IMR-90 (cell line): ENCODE measurements at regions not wholly inside any gene's neighbourhood (a gene's known extent, or its start where the extent isn't known, plus 50 kb on each side); places are given as distances from the start of the nearest gene placed in this dataset.
"Not testable (repeated sequence)": the region's sequence is repeated elsewhere in the genome, so short reads cannot be mapped to it uniquely, and the experiment has no call there.

ENCODE experiments used
- ATAC-seq: fragments of 200-7000 bp; cut with Tn5 transposase; 2 replicates; pipeline ENCODE4 v1.9.1; 2020; ENCODE audit warnings: low read depth, mild to moderate bottlenecking, moderate library complexity
- BruUV-seq: library from RNA; stranded (reverse); fragments of 400-500 nt; replicated peaks from 2 replicates; lab custom pipeline; 2021; lab: Mats Ljungman, UMichigan
- CTCF ChIA-PET: fragments of 300-600 bp; formaldehyde crosslinking; extraction: SDS; loops from one replicate; lab custom pipeline; 2021; ENCODE audit warnings: antibody characterized with exemption; lab: Yijun Ruan, JAX
- POLR2A ChIA-PET: fragments of 300-600 bp; sonication (Branson Sonifier 250); formaldehyde crosslinking; loops from one replicate; lab custom pipeline; 2022; ENCODE audit warnings: antibody characterized with exemption; ENCODE audit not compliant: unreplicated experiment; lab: Charles Lee
- DNase-seq: peaks from one replicate; pipeline ENCODE4 v3.0.0; 2013
- H2AFZ ChIP-seq: replicated peaks from 2 replicates; pipeline ENCODE3; 2013; ENCODE audit warnings: low read length, mild to moderate bottlenecking; ENCODE audit not compliant: poor library complexity
- H2AK5ac ChIP-seq: 2 replicates; pipeline ENCODE4 v1.6.1; 2013; ENCODE audit warnings: low read depth, low read length, inconsistent platforms
- H2AK9ac ChIP-seq: replicated peaks from 2 replicates; pipeline ENCODE3; 2013; ENCODE audit warnings: mild to moderate bottlenecking, low read depth, low read length, moderate library complexity; ENCODE audit not compliant: poor library complexity
- H2BK120ac ChIP-seq: 2 replicates; pipeline ENCODE4 v1.6.1; 2013; ENCODE audit warnings: low read depth, low read length, inconsistent platforms
- H2BK15ac ChIP-seq: 3 replicates; pipeline ENCODE4 v1.6.1; 2013; ENCODE audit warnings: low read depth, low read length, inconsistent platforms
- H2BK20ac ChIP-seq: 2 replicates; pipeline ENCODE4 v1.6.1; 2013; ENCODE audit warnings: low read depth, mild to moderate bottlenecking, inconsistent platforms, low read length, moderate library complexity
- H2BK5ac ChIP-seq: 2 replicates; pipeline ENCODE4 v1.6.1; 2013; ENCODE audit warnings: mild to moderate bottlenecking, low read depth, low read length, inconsistent platforms; ENCODE audit not compliant: poor library complexity, severe bottlenecking
- H3K14ac ChIP-seq: replicated peaks from 2 replicates; pipeline ENCODE4 v1.6.1; 2013; ENCODE audit warnings: low read depth, low read length, inconsistent platforms
- H3K18ac ChIP-seq: 2 replicates; pipeline ENCODE4 v1.6.1; 2013; ENCODE audit warnings: low read depth, low read length, control low read depth
- H3K23ac ChIP-seq: 2 replicates; pipeline ENCODE4 v1.6.1; 2013; ENCODE audit warnings: low read depth, low read length, inconsistent platforms
- H3K27ac ChIP-seq: 2 replicates; pipeline ENCODE4 v1.5.1; 2013; ENCODE audit warnings: mild to moderate bottlenecking, control low read depth, low read length; ENCODE audit not compliant: insufficient read depth
- H3K27me3 ChIP-seq: 2 replicates; pipeline ENCODE4 v1.6.1; 2013; ENCODE audit warnings: low read length; ENCODE audit not compliant: control insufficient read depth, insufficient read depth
- H3K36me3 ChIP-seq: 2 replicates; pipeline ENCODE4 v1.6.1; 2013; ENCODE audit warnings: low read length, mixed read lengths; ENCODE audit not compliant: control insufficient read depth, insufficient read depth
- H3K4ac ChIP-seq: 2 replicates; pipeline ENCODE4 v1.6.1; 2013; ENCODE audit warnings: low read depth, low read length, inconsistent platforms
- H3K4me1 ChIP-seq: 2 replicates; pipeline ENCODE4 v1.6.1; 2013; ENCODE audit warnings: low read length, mixed read lengths; ENCODE audit not compliant: control insufficient read depth, insufficient read depth
- H3K4me2 ChIP-seq: 2 replicates; pipeline ENCODE4 v1.6.1; 2013; ENCODE audit warnings: low read depth, mild to moderate bottlenecking, control low read depth, low read length, moderate library complexity
- H3K4me3 ChIP-seq: 2 replicates; pipeline ENCODE4 v1.5.1; 2013; ENCODE audit warnings: low read depth, mild to moderate bottlenecking, control low read depth, low read length, moderate library complexity; ENCODE audit not compliant: insufficient read depth
- H3K56ac ChIP-seq: 2 replicates; pipeline ENCODE4 v1.6.1; 2013; ENCODE audit warnings: low read length, inconsistent platforms; ENCODE audit not compliant: insufficient read depth; ENCODE audit errors: extremely low read depth
- H3K79me1 ChIP-seq, 2 experiments: 2 replicates each; pipeline ENCODE4 v1.6.1; 2013; ENCODE audit warnings: low read length in 2 of 2, inconsistent platforms in 1 of 2, low read depth in 1 of 2
- H3K9ac ChIP-seq: 2 replicates; pipeline ENCODE4 v1.6.1; 2013; ENCODE audit warnings: low read depth, low read length, control low read depth
- H3K9me1 ChIP-seq: 2 replicates; pipeline ENCODE4 v1.6.1; 2013; ENCODE audit warnings: low read length, inconsistent platforms; ENCODE audit not compliant: insufficient read depth
- H3K9me3 ChIP-seq: 2 replicates; pipeline ENCODE4 v1.6.1; 2013; ENCODE audit warnings: low read length; ENCODE audit not compliant: control insufficient read depth, insufficient read depth
- H4K20me1 ChIP-seq: 2 replicates; pipeline ENCODE4 v1.6.1; 2013; ENCODE audit warnings: low read length, inconsistent platforms; ENCODE audit not compliant: insufficient read depth
- H4K5ac ChIP-seq: 2 replicates; pipeline ENCODE4 v1.6.1; 2013; ENCODE audit warnings: mild to moderate bottlenecking, low read depth, low read length, control low read depth
- H4K8ac ChIP-seq, 2 experiments: 2 replicates each; pipeline ENCODE4 v1.6.1; 2013; ENCODE audit warnings: low read depth in 2 of 2, low read length in 2 of 2, control low read depth in 1 of 2, inconsistent platforms in 1 of 2
- H4K91ac ChIP-seq: 2 replicates; pipeline ENCODE4 v1.6.1; 2013; ENCODE audit warnings: low read depth, low read length, inconsistent platforms; ENCODE audit not compliant: insufficient read depth
- BHLHE40 ChIP-seq: fragments of 150-350 bp; IDR thresholded peaks from 2 replicates; pipeline ENCODE4 v1.6.1; 2016; ENCODE audit warnings: mild to moderate bottlenecking, low read depth, low read length
- CEBPB ChIP-seq: IDR thresholded peaks from 2 replicates; pipeline ENCODE4 v1.6.1; 2012; ENCODE audit warnings: low read depth, low read length, improper control_type of control experiment
- CHD1 ChIP-seq: IDR thresholded peaks from 2 replicates; pipeline ENCODE4 v1.6.1; 2012; ENCODE audit warnings: low read depth, low read length, improper control_type of control experiment
- MAFK ChIP-seq: IDR thresholded peaks from 2 replicates; pipeline ENCODE4 v1.6.1; 2012; ENCODE audit warnings: low read depth, low read length, improper control_type of control experiment
- MAZ ChIP-seq: IDR thresholded peaks from 2 replicates; pipeline ENCODE4 v1.6.1; 2012; ENCODE audit warnings: low read depth, mild to moderate bottlenecking, low read length, improper control_type of control experiment, moderate library complexity, borderline replicate concordance
- POLR2A ChIP-seq: IDR thresholded peaks from 2 replicates; pipeline ENCODE4 v1.6.1; 2012; ENCODE audit warnings: mild to moderate bottlenecking, low read depth, low read length
- RAD21 ChIP-seq: IDR thresholded peaks from 2 replicates; pipeline ENCODE4 v1.6.1; 2012; ENCODE audit warnings: low read length, improper control_type of control experiment
- SMC3 ChIP-seq: fragments of 150-350 bp; IDR thresholded peaks from 2 replicates; pipeline ENCODE4 v1.6.1; 2016; ENCODE audit warnings: low read depth, mild to moderate bottlenecking, antibody characterized with exemption, low read length, moderate library complexity
- WGBS, 2 experiments: methylation state at CpG; one replicate each; pipeline versions ENCODE4 v1.1.5 to v1.1.7; 2013; ENCODE audit warnings: missing lambda C conversion rate in 2 of 2; ENCODE audit not compliant: insufficient read length in 1 of 2; ENCODE audit errors: extremely low coverage in 2 of 2; 5-methylcytosine and 5-hydroxymethylcytosine counted together
- dilution Hi-C: fragments of 300-500 bp; cut with HindIII; formaldehyde crosslinking; loops from one replicate; pipeline ENCODE4 v1.14.3; 2018; ENCODE audit warnings: low sequenced_read_pairs; ENCODE audit not compliant: unreplicated experiment
- in situ Hi-C: fragments of 300-500 bp; cut with MboI; formaldehyde crosslinking; loops from 3 replicates; pipeline ENCODE4 v1.14.3; 2019; ENCODE audit warnings: low sequenced_read_pairs, inconsistent platforms, mixed read lengths
- intact Hi-C: fragments of 100-400 bp; cut with micrococcal nuclease; formaldehyde crosslinking; loops from 2 replicates; pipeline ENCODE4 v1.10.0; 2022

GRCh38 chr12:25710128-25710527 is 157.0 kb upstream of the LMNTD1 start:
- Histone ChIP-seq H3K36me3 (no peaks in the 10 kb centered on the region), H3K18ac (peak overlapping the region; percentile 43; the same call in 1 of the 2 replicates), H3K14ac (no peak overlapping the region), H4K5ac (peak overlapping the region; percentile 53; the same call in 1 of the 2 replicates), H3K9me1 (no peaks in the 10 kb centered on the region), H2BK5ac (peak overlapping the region; percentile 100), H3K4me2 (no peak overlapping the region), H2BK20ac (peak overlapping the region; percentile 55; the same call in 1 of the 2 replicates), H3K27me3 (no peaks in the 10 kb centered on the region), H2AFZ (no peak overlapping the region), H2AK9ac (no peak overlapping the region), H2BK120ac (peak overlapping the region; percentile 18; the same call in 1 of the 2 replicates), H3K4me1 (no peaks in the 10 kb centered on the region; the same call in 1 of the 2 replicates), H3K9ac (no peak overlapping the region), H3K79me1 (no peaks in the 10 kb centered on the region), H3K4ac (no peak overlapping the region), H3K56ac (no peak overlapping the region), H3K4me3 (no peak overlapping the region), H4K91ac (no peak overlapping the region), H2AK5ac (no peak overlapping the region), H3K23ac (no peak overlapping the region), H3K27ac (no peak overlapping the region), H2BK15ac (no peak overlapping the region), H4K8ac (peak overlapping the region in 1 of 2 experiments; percentile 86; a peak in 1 of 4 replicates), H4K20me1 (no peaks in the 10 kb centered on the region), H3K9me3 (peaks cover 13% of the 10 kb centered on the region)
- ChIA-PET POLR2A (no interaction called here), CTCF (no interaction called here)
- in situ Hi-C loops: no loop called here
- no peak for TF ChIP-seq MAZ
- no peak for TF ChIP-seq POLR2A
- TF ChIP-seq CHD1: no peak
- TF ChIP-seq RAD21: no peak
- no peak for TF ChIP-seq BHLHE40
- no peak for TF ChIP-seq SMC3
- no peak for TF ChIP-seq MAFK
- TF ChIP-seq CEBPB: no peak
- ATAC-seq: no peak
- DNase-seq: no peak
- no TSS peak for BruUV-seq
- dilution Hi-C loops: no loop called here
- intact Hi-C loops: no loop called here
- no CpG with 5 or more reads among the region's 2 CpGs for WGBS, 2 experiments

- H3K79me1 ChIP-seq, H3K4me1 ChIP-seq, dilution Hi-C loops, H3K27me3 ChIP-seq, in situ Hi-C loops, H3K9me1 ChIP-seq, H3K9ac ChIP-seq, H3K36me3 ChIP-seq, POLR2A ChIA-PET, H2AFZ ChIP-seq, intact Hi-C loops, H3K4me3 ChIP-seq, CTCF ChIA-PET, BruUV-seq, H2AK9ac ChIP-seq, H2BK15ac ChIP-seq, H4K20me1 ChIP-seq, H3K4me2 ChIP-seq: not testable (repeated sequence)
- Histone ChIP-seq H3K9me3 (peaks cover 13% of the 10 kb centered on the region), H2AK5ac (peak overlapping the region; percentile 29), H2BK5ac (peak overlapping the region; percentile 100), H4K91ac (peak overlapping the region; percentile 92), H4K5ac (peak overlapping the region; percentile 100), H4K8ac (peak overlapping the region; percentile 75 to 86), H3K18ac (peak overlapping the region; percentile 100), H3K23ac (peak overlapping the region; percentile 52; the same call in 1 of the 2 replicates), H3K27ac (peak overlapping the region; percentile 85), H3K56ac (peak overlapping the region; percentile 35; the same call in 1 of the 2 replicates), H3K14ac (peak overlapping the region; percentile 94), H2BK20ac (peak overlapping the region; percentile 96; the same call in 1 of the 2 replicates), H3K4ac (peak overlapping the region; percentile 86), H2BK120ac (peak overlapping the region; percentile 92)
- peak; percentile 62 for DNase-seq
- ATAC-seq: peak; percentile 37; the same call in 1 of the 2 replicates
- WGBS, 2 experiments: 100% methylated on average over 2 of the region's 3 CpGs; no CpG with 5 or more reads in 1 of the 2 experiments
Observed at GRCh38 chr12:25710938-25711605, 158.0 kb upstream of the LMNTD1 start.
